CD8-positive, alpha-beta memory T cell (primary cell): ENCODE measurements at regions not wholly inside any gene's neighbourhood (a gene's known extent, or its start where the extent isn't known, plus 50 kb on each side); places are given as distances from the start of the nearest gene placed in this dataset.

Source experiments
- CTCF ChIA-PET: fragments of 350-600 bp; sonication (Branson Sonifier 250); formaldehyde crosslinking; loops from one replicate; lab custom pipeline; 2021; ENCODE audit warnings: antibody characterized with exemption; lab: Charles Lee
- POLR2A ChIA-PET: fragments of 350-600 bp; sonication (Branson Sonifier 250); formaldehyde crosslinking; loops from one replicate; lab custom pipeline; 2021; ENCODE audit warnings: antibody characterized with exemption; lab: Charles Lee
- DNase-seq, 5 donors: peaks; one replicate each; pipeline versions ENCODE4 v3.0.0 to v3.0.0-alpha.2; 2020 to 2022; ENCODE audit warnings: mixed read lengths in 1 of 5
- H3K27ac ChIP-seq: one replicate; pipeline ENCODE4 v1.7.0; 2013; ENCODE audit warnings: low read depth, mild to moderate bottlenecking, low read length, moderate library complexity
- H3K27me3 ChIP-seq: 2 replicates; pipeline ENCODE4 v1.7.0; 2013; ENCODE audit warnings: low read length, mild to moderate bottlenecking; ENCODE audit not compliant: insufficient read depth, poor library complexity, severe bottlenecking
- H3K36me3 ChIP-seq: 2 replicates; pipeline ENCODE4 v1.7.0; 2013; ENCODE audit warnings: mild to moderate bottlenecking, low read length, moderate library complexity; ENCODE audit not compliant: insufficient read depth
- H3K4me1 ChIP-seq: 2 replicates; pipeline ENCODE4 v1.7.0; 2013; ENCODE audit warnings: mild to moderate bottlenecking, low read length, moderate library complexity; ENCODE audit not compliant: insufficient read depth
- H3K4me3 ChIP-seq: 2 replicates; pipeline ENCODE4 v1.7.0; 2013; ENCODE audit warnings: mild to moderate bottlenecking, low read length
- H3K9me3 ChIP-seq: 2 replicates; pipeline ENCODE4 v1.7.0; 2013; ENCODE audit warnings: mild to moderate bottlenecking, low read length
- H3K27ac Mint-ChIP-seq, 8 donors: one replicate each; pipeline ENCODE4 v1.8.0; 2020 to 2021; ENCODE audit warnings: mixed read lengths in 8 of 8, mild to moderate bottlenecking in 6 of 8, inconsistent platforms in 3 of 8, moderate library complexity in 3 of 8
- H3K27me3 Mint-ChIP-seq, 2 donors: one replicate each; pipeline ENCODE4 v1.8.0; 2020 to 2021; ENCODE audit warnings: mixed read lengths in 2 of 2, mild to moderate bottlenecking in 1 of 2, moderate library complexity in 1 of 2
- H3K36me3 Mint-ChIP-seq, 3 donors: one replicate each; pipeline ENCODE4 v1.8.0; 2020 to 2021; ENCODE audit warnings: mixed read lengths in 3 of 3, inconsistent platforms in 1 of 3, mild to moderate bottlenecking in 1 of 3
- H3K4me1 Mint-ChIP-seq, 3 donors: one replicate each; pipeline ENCODE4 v1.8.0; 2020 to 2021; ENCODE audit warnings: mixed read lengths in 3 of 3, inconsistent platforms in 1 of 3, mild to moderate bottlenecking in 1 of 3
- H3K4me3 Mint-ChIP-seq, 7 donors: one replicate each; pipeline ENCODE4 v1.8.0; 2020 to 2021; ENCODE audit warnings: mixed read lengths in 7 of 7, mild to moderate bottlenecking in 6 of 7, moderate library complexity in 4 of 7, inconsistent platforms in 2 of 7
- H3K9me3 Mint-ChIP-seq, 5 donors: one replicate each; pipeline ENCODE4 v1.8.0; 2020 to 2022; ENCODE audit warnings: mixed read lengths in 5 of 5, mild to moderate bottlenecking in 3 of 5, moderate library complexity in 2 of 5, inconsistent platforms in 1 of 5

DNA sequence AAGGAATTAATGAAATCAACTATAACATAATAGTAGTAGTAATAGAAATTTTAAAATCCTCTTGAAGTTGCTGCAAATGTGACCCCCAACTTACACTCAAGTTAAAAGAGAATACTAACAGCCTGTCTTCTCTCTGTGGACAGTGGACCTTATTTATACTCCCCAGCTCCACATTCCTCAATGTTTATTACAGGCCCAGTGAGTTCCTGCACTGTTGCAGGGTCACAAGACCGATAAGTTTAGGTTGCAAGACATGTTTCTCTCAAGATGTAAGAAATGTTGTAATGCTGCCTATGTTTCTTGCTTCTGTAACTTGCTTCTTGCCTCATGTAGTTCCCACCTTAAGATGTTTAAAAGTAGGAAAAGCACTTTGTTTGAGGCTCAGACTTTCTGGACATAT is 888.1 kb downstream of the PDCD6IP start:
- Mint-ChIP-seq H3K4me1 (no peaks in the 10 kb centered on the region), H3K36me3 (no peaks in the 10 kb centered on the region)
- CTCF ChIA-PET: no interaction called here

DNA sequence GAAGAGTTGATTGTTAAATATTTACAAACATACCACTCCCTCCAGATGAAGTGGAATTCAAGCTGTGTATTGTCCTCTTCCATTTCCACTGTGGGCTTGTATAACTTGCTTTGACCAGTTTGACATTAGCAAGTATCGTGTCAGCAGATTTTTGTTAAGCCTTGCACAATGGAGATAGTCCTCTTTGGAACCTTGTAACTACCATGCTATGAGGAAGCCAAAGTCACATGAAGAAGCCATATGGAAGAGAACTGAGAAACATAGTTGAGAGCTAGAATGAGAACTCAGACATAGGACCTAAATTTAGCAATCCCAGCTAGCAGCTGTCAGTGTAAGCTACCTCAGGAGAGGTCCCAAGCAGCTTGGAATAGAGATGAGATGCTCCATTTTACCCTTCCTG is 889.2 kb downstream of the PDCD6IP start:
- no peaks in the 10 kb centered on the region for H3K4me1 Mint-ChIP-seq
- Histone ChIP-seq H3K36me3 (no peaks in the 10 kb centered on the region), H3K27ac (no peak overlapping the region), H3K27me3 (no peaks in the 10 kb centered on the region), H3K9me3 (no peaks in the 10 kb centered on the region), H3K4me1 (no peaks in the 10 kb centered on the region), H3K4me3 (no peak overlapping the region)
- ChIA-PET POLR2A (no interaction called here), CTCF (no interaction called here)
- no peak for DNase-seq
- H3K36me3 Mint-ChIP-seq: no peaks in the 10 kb centered on the region
- no peaks in the 10 kb centered on the region for H3K9me3 Mint-ChIP-seq
- no peak overlapping the region for H3K4me3 Mint-ChIP-seq
- no peak overlapping the region for H3K27ac Mint-ChIP-seq
- H3K27me3 Mint-ChIP-seq: no peaks in the 10 kb centered on the region

More for the DNA sequence above, 888.1 kb downstream of the PDCD6IP start:
- H3K4me3 Mint-ChIP-seq: no peak overlapping the region
- H3K4me1 ChIP-seq: no peaks in the 10 kb centered on the region
- no peaks in the 10 kb centered on the region for H3K27me3 ChIP-seq
- no peaks in the 10 kb centered on the region for H3K27me3 Mint-ChIP-seq
- no peak overlapping the region for H3K27ac ChIP-seq
- H3K27ac Mint-ChIP-seq: no peak overlapping the region
- no peaks in the 10 kb centered on the region for H3K36me3 ChIP-seq
- POLR2A ChIA-PET: no interaction called here
- H3K9me3 ChIP-seq: no peaks in the 10 kb centered on the region
- H3K4me3 ChIP-seq: no peak overlapping the region
- DNase-seq: no peak
- no peaks in the 10 kb centered on the region for H3K9me3 Mint-ChIP-seq

DNA sequence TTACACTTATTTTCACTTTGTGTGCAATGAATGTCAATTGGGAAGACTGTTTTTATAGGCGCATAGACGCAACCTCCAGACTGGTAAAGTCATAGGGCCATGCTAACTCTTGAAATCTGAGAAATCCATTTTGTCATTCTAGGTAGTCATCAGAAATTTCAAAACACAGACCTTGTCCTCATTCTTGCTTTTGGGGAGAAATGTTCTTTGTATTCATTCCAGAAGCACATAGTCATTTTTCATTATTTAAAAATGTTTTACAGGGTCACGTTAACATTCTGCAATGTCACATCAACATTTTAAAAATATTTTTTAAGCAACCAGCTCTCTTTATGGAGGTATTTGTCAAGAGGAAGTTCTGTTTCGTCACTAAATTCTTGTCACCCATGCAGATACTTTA is 898.4 kb downstream of the PDCD6IP start:
- H3K36me3 ChIP-seq: no peaks in the 10 kb centered on the region
- CTCF ChIA-PET: no interaction called here
- no peaks in the 10 kb centered on the region for H3K27me3 ChIP-seq
- H3K9me3 Mint-ChIP-seq: peaks cover 7 to 15% (median 15%) of the 10 kb centered on the region in 5 donors
- H3K27me3 Mint-ChIP-seq: no peaks in the 10 kb centered on the region
- H3K4me1 Mint-ChIP-seq: no peaks in the 10 kb centered on the region
- H3K9me3 ChIP-seq: no peaks in the 10 kb centered on the region
- DNase-seq: no peak
- POLR2A ChIA-PET: no interaction called here
- no peaks in the 10 kb centered on the region for H3K36me3 Mint-ChIP-seq
- H3K4me3 ChIP-seq: no peak overlapping the region
- H3K4me1 ChIP-seq: no peaks in the 10 kb centered on the region
- H3K27ac Mint-ChIP-seq: no peak overlapping the region
- no peak overlapping the region for H3K4me3 Mint-ChIP-seq
- H3K27ac ChIP-seq: no peak overlapping the region

DNA sequence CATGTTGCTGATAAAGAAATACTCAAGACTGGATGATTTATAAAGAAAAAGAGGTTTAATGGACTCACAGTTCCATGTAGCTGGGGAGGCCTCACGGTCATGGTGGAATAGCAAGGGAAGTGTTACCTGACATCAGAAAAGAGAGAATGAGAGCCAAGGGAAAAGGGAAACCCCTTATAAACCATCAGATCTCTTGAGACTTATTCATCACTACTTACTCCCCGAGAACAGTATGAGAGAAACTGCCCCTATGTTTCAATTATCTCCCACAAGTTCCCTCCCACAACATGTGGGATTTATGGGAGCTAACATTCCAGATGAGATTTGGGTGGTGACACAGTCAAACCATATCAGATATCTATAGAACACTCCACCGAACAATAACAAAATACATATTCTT is 904.6 kb downstream of the PDCD6IP start:
- Histone ChIP-seq H3K36me3 (no peaks in the 10 kb centered on the region), H3K9me3 (no peaks in the 10 kb centered on the region), H3K27me3 (no peaks in the 10 kb centered on the region), H3K27ac (no peak overlapping the region), H3K4me3 (no peak overlapping the region), H3K4me1 (no peaks in the 10 kb centered on the region)
- Mint-ChIP-seq H3K4me1 (no peaks in the 10 kb centered on the region), H3K36me3 (no peaks in the 10 kb centered on the region), H3K9me3 (peaks cover 14 to 28% (median 23%) of the 10 kb centered on the region in 5 donors), H3K27ac (no peak overlapping the region), H3K27me3 (no peaks in the 10 kb centered on the region), H3K4me3 (no peak overlapping the region)
- DNase-seq: no peak
- CTCF ChIA-PET: no interaction called here
- POLR2A ChIA-PET: no interaction called here

DNA sequence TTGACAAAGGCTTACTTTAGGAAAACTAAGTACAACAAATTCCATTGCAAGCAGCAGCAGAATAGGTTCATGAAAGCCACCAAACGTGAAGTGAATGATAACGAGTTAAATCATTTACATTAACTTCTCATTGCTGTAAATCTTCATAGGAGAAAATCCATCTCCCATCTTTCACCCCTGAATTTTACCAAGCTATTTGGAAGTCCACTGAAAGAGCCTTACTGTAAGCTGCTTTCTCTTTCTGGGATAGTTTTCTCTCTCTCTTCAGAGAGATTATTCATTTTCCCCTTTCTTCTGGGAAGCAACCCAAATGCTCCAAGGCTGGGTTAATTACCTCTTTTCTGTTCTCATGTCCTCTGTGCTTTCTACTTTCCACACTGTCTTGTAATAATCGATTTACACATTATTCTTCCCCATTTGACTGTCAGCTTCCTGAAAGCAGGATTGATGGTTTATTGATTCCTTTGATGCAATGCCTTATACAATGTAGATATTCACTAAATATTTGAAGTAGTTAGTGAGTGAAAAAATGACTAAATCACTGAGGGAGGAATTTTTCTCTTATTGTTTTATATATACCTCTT is 914.3 kb upstream of the ARPP21 start:
- Mint-ChIP-seq H3K27ac (no peak overlapping the region), H3K4me1 (no peaks in the 10 kb centered on the region), H3K4me3 (no peak overlapping the region), H3K27me3 (no peaks in the 10 kb centered on the region), H3K36me3 (no peaks in the 10 kb centered on the region), H3K9me3 (peaks cover 0 to 19% (median 2%) of the 10 kb centered on the region in 5 donors)
- no peaks in the 10 kb centered on the region for H3K27me3 ChIP-seq
- CTCF ChIA-PET: no interaction called here
- no peaks in the 10 kb centered on the region for H3K4me1 ChIP-seq
- no peaks in the 10 kb centered on the region for H3K9me3 ChIP-seq
- POLR2A ChIA-PET: no interaction called here
- no peak overlapping the region for H3K4me3 ChIP-seq
- H3K36me3 ChIP-seq: no peaks in the 10 kb centered on the region
- no peak overlapping the region for H3K27ac ChIP-seq
- no peak for DNase-seq

DNA sequence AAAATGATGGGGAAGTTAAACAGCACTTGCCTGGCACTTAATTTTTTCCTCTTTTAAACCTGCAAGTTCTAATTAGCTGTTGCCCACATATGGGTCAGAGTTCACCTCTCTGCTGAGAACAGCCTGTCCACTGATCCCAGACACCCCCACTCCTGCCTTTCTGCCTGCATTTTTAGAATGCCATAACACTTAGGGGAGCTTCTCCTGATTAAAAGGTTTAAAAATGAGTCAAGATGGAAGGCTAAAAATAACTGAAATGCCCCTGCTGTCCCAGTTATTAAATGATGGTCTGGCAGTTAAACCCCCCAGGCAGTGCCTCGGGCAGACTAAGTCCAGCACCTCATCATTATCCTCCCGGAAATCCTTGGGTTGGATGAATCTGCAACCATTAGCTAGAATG is 913.6 kb upstream of the ARPP21 start:
- Mint-ChIP-seq H3K27me3 (no peaks in the 10 kb centered on the region), H3K9me3 (peaks cover 0 to 19% (median 2%) of the 10 kb centered on the region in 5 donors), H3K4me3 (no peak overlapping the region), H3K36me3 (peaks cover 0 to 1% (median 0%) of the 10 kb centered on the region in 3 donors), H3K27ac (no peak overlapping the region), H3K4me1 (no peaks in the 10 kb centered on the region)
- POLR2A ChIA-PET: no interaction called here
- Histone ChIP-seq H3K9me3 (no peaks in the 10 kb centered on the region), H3K27me3 (no peaks in the 10 kb centered on the region), H3K27ac (no peak overlapping the region), H3K4me1 (no peaks in the 10 kb centered on the region), H3K36me3 (no peaks in the 10 kb centered on the region), H3K4me3 (no peak overlapping the region)
- CTCF ChIA-PET: no interaction called here
- DNase-seq: no peak

DNA sequence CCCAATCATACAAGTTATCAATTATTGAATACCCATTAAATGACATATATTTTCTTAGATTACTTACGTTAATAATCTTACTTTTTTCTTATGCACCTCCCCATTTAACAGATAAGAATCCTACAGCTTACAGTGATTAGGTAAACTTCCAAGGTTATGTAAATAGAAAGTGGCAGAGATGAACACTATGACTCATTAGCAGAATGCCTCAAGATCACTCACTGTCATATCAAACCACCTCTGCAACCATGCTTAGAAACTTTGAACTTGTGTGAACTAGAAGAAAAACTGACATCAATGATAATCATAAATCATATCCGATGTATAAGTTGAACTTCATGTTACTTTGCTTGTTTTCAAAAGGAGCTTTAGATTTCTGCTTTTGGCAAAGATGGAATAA is 911.6 kb upstream of the ARPP21 start:
- H3K27ac Mint-ChIP-seq: no peak overlapping the region
- H3K36me3 Mint-ChIP-seq: peaks cover 0 to 1% (median 0%) of the 10 kb centered on the region in 3 donors
- Histone ChIP-seq H3K27me3 (no peaks in the 10 kb centered on the region), H3K4me3 (no peak overlapping the region), H3K27ac (no peak overlapping the region), H3K4me1 (no peaks in the 10 kb centered on the region), H3K9me3 (no peaks in the 10 kb centered on the region), H3K36me3 (no peaks in the 10 kb centered on the region)
- peaks cover 0 to 14% (median 3%) of the 10 kb centered on the region in 5 donors for H3K9me3 Mint-ChIP-seq
- no peaks in the 10 kb centered on the region for H3K4me1 Mint-ChIP-seq
- POLR2A ChIA-PET: no interaction called here
- H3K27me3 Mint-ChIP-seq: no peaks in the 10 kb centered on the region
- DNase-seq: no peak
- no peak overlapping the region for H3K4me3 Mint-ChIP-seq
- CTCF ChIA-PET: no interaction called here

DNA sequence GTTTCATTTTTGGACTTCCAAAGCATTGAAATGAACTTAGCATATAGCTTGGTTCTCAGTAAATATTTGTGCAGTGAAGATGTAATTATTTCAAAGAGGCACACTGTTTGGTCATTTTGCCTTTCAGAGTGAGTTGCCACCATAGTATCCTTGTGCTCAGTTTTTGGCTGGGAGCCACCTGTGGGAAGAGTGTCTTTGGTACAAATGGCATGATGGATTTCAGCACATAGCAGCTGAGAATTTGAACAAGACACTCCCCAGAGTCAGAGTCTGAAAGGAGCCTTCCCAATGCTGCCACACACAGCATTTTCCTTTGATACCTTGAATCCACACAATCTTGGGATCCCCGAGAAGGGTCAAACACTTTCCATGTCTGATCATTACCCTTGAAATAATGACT is 897.2 kb upstream of the ARPP21 start:
- H3K27me3 Mint-ChIP-seq: no peaks in the 10 kb centered on the region
- no peaks in the 10 kb centered on the region for H3K4me1 Mint-ChIP-seq
- H3K4me1 ChIP-seq: no peaks in the 10 kb centered on the region
- DNase-seq: no peak
- no peaks in the 10 kb centered on the region for H3K9me3 ChIP-seq
- no peak overlapping the region for H3K4me3 Mint-ChIP-seq
- H3K27ac ChIP-seq: no peak overlapping the region
- H3K9me3 Mint-ChIP-seq: peaks cover 0 to 11% (median 0%) of the 10 kb centered on the region in 5 donors
- ChIA-PET CTCF (no interaction called here), POLR2A (no interaction called here)
- H3K36me3 Mint-ChIP-seq: no peaks in the 10 kb centered on the region
- H3K36me3 ChIP-seq: no peaks in the 10 kb centered on the region
- no peaks in the 10 kb centered on the region for H3K27me3 ChIP-seq
- no peak overlapping the region for H3K27ac Mint-ChIP-seq
- H3K4me3 ChIP-seq: no peak overlapping the region
